PC-9 (cell line): ENCODE measurements at regions not wholly inside any gene's neighbourhood (a gene's known extent, or its start where the extent isn't known, plus 50 kb on each side); places are given as distances from the start of the nearest gene placed in this dataset.

ENCODE experiments used
- BruUV-seq: library from RNA; stranded (reverse); fragments of 400-500 nt; replicated peaks from 2 replicates; lab custom pipeline; 2021; lab: Mats Ljungman, UMichigan
- CTCF ChIA-PET: fragments of 300-600 bp; sonication (Branson Sonifier 250); formaldehyde crosslinking; loops from one replicate; lab custom pipeline; 2022; ENCODE audit warnings: antibody characterized with exemption; lab: Charles Lee
- POLR2A ChIA-PET: fragments of 300-600 bp; sonication (Branson Sonifier 250); formaldehyde crosslinking; loops from one replicate; lab custom pipeline; 2022; ENCODE audit warnings: antibody characterized with exemption; ENCODE audit not compliant: unreplicated experiment; lab: Charles Lee
- DNase-seq, 2 experiments: peaks; one replicate each; pipeline versions ENCODE4 v3.0.0 to v3.0.0-alpha.2; 2015 to 2022; ENCODE audit warnings: mixed read lengths in 1 of 2
- H2AFZ ChIP-seq: fragments of 200-600 bp; sonication (generic); 2 replicates; pipeline ENCODE4 v1.8.1; 2017; ENCODE audit warnings: antibody characterized with exemption
- H3F3A ChIP-seq: fragments of 200-600 bp; sonication (generic); 2 replicates; pipeline ENCODE4 v1.8.1; 2017; ENCODE audit warnings: antibody characterized with exemption, mild to moderate bottlenecking, low read depth; ENCODE audit not compliant: insufficient read depth
- H3K27ac ChIP-seq: fragments of 200-600 bp; sonication (generic); 2 replicates; pipeline ENCODE4 v1.6.1; 2016; ENCODE audit warnings: mixed run types
- H3K27me3 ChIP-seq: fragments of 200-600 bp; sonication (generic); 2 replicates; pipeline ENCODE4 v1.6.1; 2016; ENCODE audit warnings: low read depth, mixed run types; ENCODE audit not compliant: insufficient read depth
- H3K36me3 ChIP-seq: fragments of 200-600 bp; sonication (generic); 2 replicates; pipeline ENCODE4 v1.6.1; 2016; ENCODE audit warnings: low read depth, mixed run types
- H3K4me1 ChIP-seq: fragments of 200-600 bp; sonication (generic); replicated peaks from 2 replicates; pipeline ENCODE4 v1.6.1; 2016; ENCODE audit warnings: mixed run types; ENCODE audit not compliant: insufficient read depth
- H3K4me2 ChIP-seq: fragments of 200-600 bp; sonication (generic); 2 replicates; pipeline ENCODE4 v1.6.1; 2017; ENCODE audit warnings: mixed run types
- H3K4me3 ChIP-seq: fragments of 200-600 bp; sonication (generic); 2 replicates; pipeline ENCODE4 v1.6.1; 2016; ENCODE audit warnings: mixed run types
- H3K79me2 ChIP-seq: fragments of 200-600 bp; sonication (generic); 2 replicates; pipeline ENCODE4 v1.6.1; 2017; ENCODE audit warnings: low read depth, mixed run types
- H3K9me2 ChIP-seq: fragments of 200-600 bp; sonication (generic); 2 replicates; pipeline ENCODE4 v1.8.1; 2017; ENCODE audit warnings: mild to moderate bottlenecking; ENCODE audit not compliant: insufficient read depth
- H3K9me3 ChIP-seq: fragments of 200-600 bp; sonication (generic); 2 replicates; pipeline ENCODE4 v1.8.1; 2016; ENCODE audit warnings: low read depth; ENCODE audit not compliant: insufficient read depth
- H4K20me1 ChIP-seq: fragments of 200-600 bp; sonication (generic); 2 replicates; pipeline ENCODE4 v1.8.1; 2017; ENCODE audit not compliant: insufficient read depth
- EZH2 ChIP-seq: fragments of 200-600 bp; sonication (generic); IDR thresholded peaks from 2 replicates; pipeline ENCODE4 v1.8.0; 2017; ENCODE audit warnings: antibody characterized with exemption, low read depth
- intact Hi-C: fragments of 100-400 bp; cut with micrococcal nuclease; formaldehyde crosslinking; loops from one replicate; pipeline ENCODE4 v1.10.0; 2022; ENCODE audit not compliant: unreplicated experiment
- TF ChIP-seq, protein P1 (sequence below): fragments of 200-600 bp; sonication (generic); conservative IDR thresholded peaks from 2 replicates; pipeline ENCODE4 v1.6.1; 2017; ENCODE audit warnings: mixed run types, antibody characterized with exemption, mild to moderate bottlenecking, moderate library complexity

DNA sequence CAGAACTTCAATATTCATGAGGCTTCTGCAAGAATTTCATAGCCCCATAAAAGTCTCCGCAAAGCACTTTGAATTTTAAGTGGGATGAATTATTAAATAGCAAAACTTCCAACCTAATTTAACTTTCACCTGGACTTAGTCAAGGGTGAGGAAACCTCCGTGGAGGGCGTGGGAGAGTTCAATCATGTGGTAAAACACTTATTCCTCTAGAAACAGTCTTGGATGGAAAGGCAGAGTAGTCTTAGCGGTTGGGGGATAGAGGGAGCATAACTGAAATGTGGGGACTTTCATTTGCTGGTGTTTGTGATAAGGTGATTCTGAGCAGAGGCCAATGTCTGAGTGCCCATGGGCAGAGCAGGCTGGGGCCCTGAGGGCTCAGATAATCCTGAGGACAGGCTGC, 241.9 kb downstream of the IRX1 start:
- no peak overlapping the region for H2AFZ ChIP-seq
- H3K79me2 ChIP-seq, result no peaks in the 10 kb centered on the region
- H3K9me3 ChIP-seq, result no peaks in the 10 kb centered on the region
- H3K36me3 ChIP-seq, result no peaks in the 10 kb centered on the region
- intact Hi-C loops, result no loop called here
- no peak for DNase-seq
- no peaks in the 10 kb centered on the region for H3F3A ChIP-seq
- no peaks in the 10 kb centered on the region for H4K20me1 ChIP-seq
- H3K9me2 ChIP-seq, result no peaks in the 10 kb centered on the region
- no TSS peak for BruUV-seq
- H3K27ac ChIP-seq, result no peak overlapping the region
- ChIA-PET CTCF (no interaction called here), POLR2A (no interaction called here)
- H3K27me3 ChIP-seq, result peaks cover 19% of the 10 kb centered on the region
- TF ChIP-seq EZH2, result no peak
- TF ChIP-seq, protein P1, sequence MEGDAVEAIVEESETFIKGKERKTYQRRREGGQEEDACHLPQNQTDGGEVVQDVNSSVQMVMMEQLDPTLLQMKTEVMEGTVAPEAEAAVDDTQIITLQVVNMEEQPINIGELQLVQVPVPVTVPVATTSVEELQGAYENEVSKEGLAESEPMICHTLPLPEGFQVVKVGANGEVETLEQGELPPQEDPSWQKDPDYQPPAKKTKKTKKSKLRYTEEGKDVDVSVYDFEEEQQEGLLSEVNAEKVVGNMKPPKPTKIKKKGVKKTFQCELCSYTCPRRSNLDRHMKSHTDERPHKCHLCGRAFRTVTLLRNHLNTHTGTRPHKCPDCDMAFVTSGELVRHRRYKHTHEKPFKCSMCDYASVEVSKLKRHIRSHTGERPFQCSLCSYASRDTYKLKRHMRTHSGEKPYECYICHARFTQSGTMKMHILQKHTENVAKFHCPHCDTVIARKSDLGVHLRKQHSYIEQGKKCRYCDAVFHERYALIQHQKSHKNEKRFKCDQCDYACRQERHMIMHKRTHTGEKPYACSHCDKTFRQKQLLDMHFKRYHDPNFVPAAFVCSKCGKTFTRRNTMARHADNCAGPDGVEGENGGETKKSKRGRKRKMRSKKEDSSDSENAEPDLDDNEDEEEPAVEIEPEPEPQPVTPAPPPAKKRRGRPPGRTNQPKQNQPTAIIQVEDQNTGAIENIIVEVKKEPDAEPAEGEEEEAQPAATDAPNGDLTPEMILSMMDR, result no peak
- no peak overlapping the region for H3K4me3 ChIP-seq
- no peaks in the 10 kb centered on the region for H3K4me1 ChIP-seq
- H3K4me2 ChIP-seq, result no peak overlapping the region

DNA sequence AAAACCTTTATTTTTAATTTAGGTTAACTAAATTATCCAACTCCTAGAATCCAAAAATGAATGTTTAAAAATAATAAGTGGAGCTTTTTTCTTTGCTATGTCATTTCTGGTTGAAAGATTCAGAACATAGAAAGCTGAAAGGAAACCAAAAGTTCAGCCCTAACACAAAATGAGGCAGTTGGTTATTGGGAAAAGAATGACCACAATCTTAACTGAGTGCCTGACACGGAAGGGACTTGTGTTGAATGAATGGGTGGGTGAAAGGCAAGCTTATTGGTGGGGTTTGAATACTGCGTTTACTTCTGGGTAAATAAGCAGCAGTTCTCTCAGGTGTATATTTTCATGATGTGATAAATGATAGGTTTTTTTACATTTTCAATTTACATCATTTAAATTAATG, 243.5 kb downstream of the IRX1 start:
- Histone ChIP-seq H3K79me2 (no peaks in the 10 kb centered on the region), H3K9me3 (no peaks in the 10 kb centered on the region), H2AFZ (no peak overlapping the region), H3K27me3 (peaks cover 32% of the 10 kb centered on the region), H3K27ac (no peak overlapping the region), H3K4me3 (no peak overlapping the region), H3K4me1 (no peaks in the 10 kb centered on the region), H3K9me2 (no peaks in the 10 kb centered on the region), H3F3A (no peaks in the 10 kb centered on the region), H3K4me2 (no peak overlapping the region), H3K36me3 (no peaks in the 10 kb centered on the region), H4K20me1 (no peaks in the 10 kb centered on the region)
- no TSS peak for BruUV-seq
- intact Hi-C loops, result no loop called here
- DNase-seq, result no peak
- POLR2A ChIA-PET, result no interaction called here
- no peak for TF ChIP-seq EZH2
- TF ChIP-seq, protein P1, result no peak
- CTCF ChIA-PET, result no interaction called here

DNA sequence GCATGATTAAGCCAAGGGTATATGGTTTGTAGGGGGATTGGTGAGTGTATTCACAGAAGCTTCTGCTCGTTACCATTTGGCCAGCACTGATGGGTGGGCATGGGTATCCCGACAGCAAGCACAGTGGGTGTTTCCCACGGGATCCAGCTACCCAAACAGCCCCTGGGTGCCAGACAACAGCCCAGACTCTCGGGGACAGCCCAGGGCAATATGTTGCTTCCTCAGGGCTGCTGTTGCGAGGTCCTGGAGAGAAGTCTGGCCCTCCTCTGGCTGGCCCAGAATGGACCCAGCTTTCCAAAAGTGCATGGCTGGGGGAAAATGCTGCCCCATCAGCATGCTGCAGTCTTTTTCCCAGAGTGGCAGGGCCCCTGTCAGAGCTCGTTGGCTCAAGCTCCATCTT, 247.0 kb downstream of the IRX1 start:
- ChIA-PET POLR2A (no interaction called here), CTCF (no interaction called here)
- Histone ChIP-seq H3K27ac (no peak overlapping the region), H3K4me3 (no peak overlapping the region), H3K9me2 (no peaks in the 10 kb centered on the region), H2AFZ (no peak overlapping the region), H3K79me2 (no peaks in the 10 kb centered on the region), H3K9me3 (no peaks in the 10 kb centered on the region), H3K27me3 (peaks cover 29% of the 10 kb centered on the region), H4K20me1 (no peaks in the 10 kb centered on the region), H3K4me2 (no peak overlapping the region), H3K4me1 (no peaks in the 10 kb centered on the region), H3F3A (no peaks in the 10 kb centered on the region), H3K36me3 (no peaks in the 10 kb centered on the region)
- intact Hi-C loops, result no loop called here
- TF ChIP-seq, protein P1, result no peak
- no peak for TF ChIP-seq EZH2
- DNase-seq, result no peak
- BruUV-seq, result no TSS peak
